Peyer's patch (tissue), 4 donors: ENCODE measurements at regions not wholly inside any gene's neighbourhood (a gene's known extent, or its start where the extent isn't known, plus 50 kb on each side); places are given as distances from the start of the nearest gene placed in this dataset.
"Not testable (repeated sequence)": the region's sequence is repeated elsewhere in the genome, so short reads cannot be mapped to it uniquely, and the experiment has no call there.

Source experiments
- POLR2A ChIP-seq, 2 donors: fragments of 450-650 bp; IDR thresholded peaks; one replicate each; pipeline ENCODE4 v1.5.1; 2017; ENCODE audit warnings: antibody characterized with exemption in 2 of 2, mild to moderate bottlenecking in 2 of 2, moderate library complexity in 2 of 2
- TF ChIP-seq, protein P1 (sequence below), 6 experiments: fragments of 450-650 bp in 4 of 6; fragments of 200-600 bp in 2 of 6; sonication (generic) in 1 of 6; IDR thresholded peaks; one replicate each; pipeline ENCODE4 v1.5.1; 2017 to 2019; ENCODE audit warnings: antibody characterized with exemption in 6 of 6, mild to moderate bottlenecking in 3 of 6, moderate library complexity in 1 of 6

- TF ChIP-seq, protein P1, sequence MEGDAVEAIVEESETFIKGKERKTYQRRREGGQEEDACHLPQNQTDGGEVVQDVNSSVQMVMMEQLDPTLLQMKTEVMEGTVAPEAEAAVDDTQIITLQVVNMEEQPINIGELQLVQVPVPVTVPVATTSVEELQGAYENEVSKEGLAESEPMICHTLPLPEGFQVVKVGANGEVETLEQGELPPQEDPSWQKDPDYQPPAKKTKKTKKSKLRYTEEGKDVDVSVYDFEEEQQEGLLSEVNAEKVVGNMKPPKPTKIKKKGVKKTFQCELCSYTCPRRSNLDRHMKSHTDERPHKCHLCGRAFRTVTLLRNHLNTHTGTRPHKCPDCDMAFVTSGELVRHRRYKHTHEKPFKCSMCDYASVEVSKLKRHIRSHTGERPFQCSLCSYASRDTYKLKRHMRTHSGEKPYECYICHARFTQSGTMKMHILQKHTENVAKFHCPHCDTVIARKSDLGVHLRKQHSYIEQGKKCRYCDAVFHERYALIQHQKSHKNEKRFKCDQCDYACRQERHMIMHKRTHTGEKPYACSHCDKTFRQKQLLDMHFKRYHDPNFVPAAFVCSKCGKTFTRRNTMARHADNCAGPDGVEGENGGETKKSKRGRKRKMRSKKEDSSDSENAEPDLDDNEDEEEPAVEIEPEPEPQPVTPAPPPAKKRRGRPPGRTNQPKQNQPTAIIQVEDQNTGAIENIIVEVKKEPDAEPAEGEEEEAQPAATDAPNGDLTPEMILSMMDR (IDR thresholded peaks at IDR 0.05): not testable (repeated sequence)
- TF ChIP-seq POLR2A (IDR thresholded peaks at IDR 0.05): not testable (repeated sequence)
Observed at GRCh38 chr1:98108378-98108777, 187.5 kb upstream of the DPYD start.
